Adrenal gland (tissue), 5 donors: ENCODE measurements at regions not wholly inside any gene's neighbourhood (a gene's known extent, or its start where the extent isn't known, plus 50 kb on each side); places are given as distances from the start of the nearest gene placed in this dataset.

Source experiments
- POLR2A ChIP-seq, 2 donors: fragments of 450-650 bp; IDR thresholded peaks; one replicate each; pipeline ENCODE4 v1.6.1; 2017; ENCODE audit warnings: antibody characterized with exemption in 2 of 2, mild to moderate bottlenecking in 2 of 2, moderate library complexity in 1 of 2
- TF ChIP-seq, protein P1 (sequence below), 6 experiments: fragments of 450-650 bp in 4 of 6; fragments of 200-600 bp in 2 of 6; sonication (generic) in 1 of 6; IDR thresholded peaks; 1 replicate in 5 of 6; 2 replicates in 1 of 6; pipeline versions ENCODE4 v1.5.1 to v1.8.0; 2016 to 2021; ENCODE audit warnings: antibody characterized with exemption in 6 of 6, mild to moderate bottlenecking in 2 of 6, moderate library complexity in 1 of 6
- donor health status: DM: no; HTN: no; CAD: no.

- TF ChIP-seq POLR2A (IDR thresholded peaks at IDR 0.05) = no peak
- TF ChIP-seq, protein P1, sequence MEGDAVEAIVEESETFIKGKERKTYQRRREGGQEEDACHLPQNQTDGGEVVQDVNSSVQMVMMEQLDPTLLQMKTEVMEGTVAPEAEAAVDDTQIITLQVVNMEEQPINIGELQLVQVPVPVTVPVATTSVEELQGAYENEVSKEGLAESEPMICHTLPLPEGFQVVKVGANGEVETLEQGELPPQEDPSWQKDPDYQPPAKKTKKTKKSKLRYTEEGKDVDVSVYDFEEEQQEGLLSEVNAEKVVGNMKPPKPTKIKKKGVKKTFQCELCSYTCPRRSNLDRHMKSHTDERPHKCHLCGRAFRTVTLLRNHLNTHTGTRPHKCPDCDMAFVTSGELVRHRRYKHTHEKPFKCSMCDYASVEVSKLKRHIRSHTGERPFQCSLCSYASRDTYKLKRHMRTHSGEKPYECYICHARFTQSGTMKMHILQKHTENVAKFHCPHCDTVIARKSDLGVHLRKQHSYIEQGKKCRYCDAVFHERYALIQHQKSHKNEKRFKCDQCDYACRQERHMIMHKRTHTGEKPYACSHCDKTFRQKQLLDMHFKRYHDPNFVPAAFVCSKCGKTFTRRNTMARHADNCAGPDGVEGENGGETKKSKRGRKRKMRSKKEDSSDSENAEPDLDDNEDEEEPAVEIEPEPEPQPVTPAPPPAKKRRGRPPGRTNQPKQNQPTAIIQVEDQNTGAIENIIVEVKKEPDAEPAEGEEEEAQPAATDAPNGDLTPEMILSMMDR (IDR thresholded peaks at IDR 0.05) = no peak
Measured at GRCh38 chr3:23682646-23683045, 123.1 kb upstream of the UBE2E1 start.
